Activated CD4-positive, alpha-beta T cell treated with anti-CD3 and anti-CD28 coated beads for 24 hours (primary cell): ENCODE measurements at regions not wholly inside any gene's neighbourhood (a gene's known extent, or its start where the extent isn't known, plus 50 kb on each side); places are given as distances from the start of the nearest gene placed in this dataset.

Source experiments
- DNase-seq, 2 donors: peaks; one replicate each; pipeline ENCODE4 v3.0.0-alpha.2; 2020; ENCODE audit warnings: low read depth in 2 of 2

DNA sequence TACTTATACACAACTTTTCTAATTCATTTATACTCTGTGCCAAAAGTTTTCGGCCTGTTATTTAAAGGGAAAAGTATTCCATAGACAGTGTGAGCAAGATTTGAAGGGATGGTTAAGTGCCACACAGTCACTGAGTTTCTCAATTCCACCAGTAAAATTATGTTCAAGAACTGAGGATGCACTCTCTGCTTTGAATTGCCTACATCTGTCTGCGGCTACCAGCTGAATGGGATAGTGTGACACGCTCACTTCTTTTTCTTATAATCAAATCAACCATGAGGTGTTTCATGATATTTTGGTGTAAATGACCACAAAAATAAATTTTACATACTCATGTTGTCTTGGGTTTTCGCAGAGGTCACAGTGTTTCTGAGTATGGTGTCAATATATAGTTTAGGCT, 218.4 kb upstream of the TMEM161B start:
- DNase-seq, result no peak

DNA sequence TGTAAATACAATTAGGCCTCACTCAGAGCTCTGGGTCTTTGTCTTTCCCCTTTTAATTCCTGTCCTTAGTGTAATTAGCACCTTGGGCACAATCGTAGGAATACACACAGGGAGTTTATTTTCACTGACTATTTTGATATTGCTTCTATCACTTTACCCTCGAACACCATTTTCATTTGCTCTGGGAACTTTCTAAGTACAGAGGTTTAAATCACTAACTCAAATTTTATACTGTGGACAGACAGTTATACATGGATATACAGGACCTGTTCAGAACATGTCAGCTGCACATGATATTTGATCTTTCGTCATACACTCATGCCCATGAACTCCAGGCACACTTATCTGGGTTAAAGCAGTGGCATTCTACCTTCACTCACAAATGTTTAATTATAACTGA, 217.8 kb upstream of the TMEM161B start:
- no peak for DNase-seq

DNA sequence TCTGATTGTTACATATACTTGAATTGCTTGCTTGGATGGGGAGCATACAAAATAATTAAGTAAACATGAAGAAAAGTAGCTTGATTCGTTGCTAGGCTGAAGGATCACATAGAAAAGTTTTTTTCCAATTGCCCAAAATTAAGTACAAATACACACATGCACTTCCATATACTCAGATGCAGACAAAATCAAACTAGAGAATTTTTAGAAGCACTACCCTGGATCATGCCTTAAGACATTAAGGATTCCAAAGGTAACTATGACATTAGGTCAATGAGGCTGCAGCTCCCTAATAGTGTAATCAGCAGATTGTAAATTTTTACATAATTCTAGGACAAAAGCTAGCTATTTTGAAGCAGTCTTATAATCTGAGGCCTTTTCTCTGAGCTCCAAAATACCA, 216.9 kb upstream of the TMEM161B start:
- DNase-seq, result no peak

DNA sequence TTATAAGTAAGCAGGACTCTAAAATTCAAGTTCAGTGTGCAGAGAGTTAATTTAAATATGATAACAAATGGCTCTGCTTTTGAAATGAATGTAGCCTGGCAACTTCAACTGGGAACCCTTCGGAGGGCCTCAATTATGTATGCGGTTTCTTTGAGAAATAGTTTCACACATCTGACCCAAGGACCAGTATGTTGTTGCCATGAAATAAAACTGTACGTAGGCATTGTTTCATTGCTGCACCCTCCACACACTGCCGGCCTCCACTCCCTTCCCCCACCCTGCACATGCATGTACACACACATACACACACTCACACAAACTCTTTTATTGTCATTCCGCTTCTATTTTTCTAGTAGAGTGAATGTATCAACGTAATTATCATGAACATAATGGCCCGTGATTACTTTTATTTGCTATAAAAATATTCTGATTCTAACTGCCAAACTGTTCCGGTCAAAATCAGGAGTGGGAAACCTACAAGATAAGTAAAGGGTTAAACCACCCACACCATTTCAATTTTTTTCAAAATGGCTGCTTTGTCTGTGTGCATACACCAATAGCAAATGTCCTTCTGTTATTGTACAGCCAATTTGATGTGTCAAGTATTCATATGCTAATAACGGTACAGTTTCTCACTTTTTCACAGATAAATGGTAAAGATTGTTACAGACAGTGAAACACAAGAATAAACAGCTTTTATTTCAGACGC, 215.5 kb upstream of the TMEM161B start:
- DNase-seq, result no peak

DNA sequence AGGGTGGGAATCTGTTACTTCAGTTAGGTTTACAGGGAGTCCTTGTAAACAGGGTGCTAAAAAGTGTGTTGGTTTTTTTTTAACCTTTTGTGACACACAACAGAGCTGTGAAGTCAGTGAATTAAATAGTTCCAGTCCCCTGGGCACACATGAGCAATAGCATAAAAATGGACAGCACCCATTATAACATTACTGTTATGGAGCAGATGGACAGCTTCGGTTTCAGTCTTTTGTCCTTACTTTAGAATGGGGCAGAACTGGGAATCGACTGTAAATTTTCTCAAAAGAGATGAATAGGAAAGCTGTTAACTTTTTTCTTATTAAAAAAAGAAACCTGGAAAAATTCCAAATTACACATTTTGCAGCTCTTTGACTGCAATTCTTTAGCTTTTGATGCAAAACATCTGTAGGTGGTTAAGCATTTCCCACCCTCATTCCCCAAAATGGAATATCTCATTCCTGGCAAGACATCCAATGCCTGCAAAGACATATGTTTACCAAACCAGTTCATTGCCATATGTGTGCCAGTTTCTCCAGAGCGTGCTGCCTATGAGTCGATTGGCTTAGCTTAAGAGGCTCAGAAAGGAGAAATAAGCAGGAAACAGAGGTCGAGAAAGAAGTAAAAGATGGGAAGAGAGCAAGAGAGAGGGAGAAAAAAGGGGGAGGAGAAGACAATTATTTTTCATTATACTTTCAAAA, 212.3 kb upstream of the TMEM161B start:
- no peak for DNase-seq

DNA sequence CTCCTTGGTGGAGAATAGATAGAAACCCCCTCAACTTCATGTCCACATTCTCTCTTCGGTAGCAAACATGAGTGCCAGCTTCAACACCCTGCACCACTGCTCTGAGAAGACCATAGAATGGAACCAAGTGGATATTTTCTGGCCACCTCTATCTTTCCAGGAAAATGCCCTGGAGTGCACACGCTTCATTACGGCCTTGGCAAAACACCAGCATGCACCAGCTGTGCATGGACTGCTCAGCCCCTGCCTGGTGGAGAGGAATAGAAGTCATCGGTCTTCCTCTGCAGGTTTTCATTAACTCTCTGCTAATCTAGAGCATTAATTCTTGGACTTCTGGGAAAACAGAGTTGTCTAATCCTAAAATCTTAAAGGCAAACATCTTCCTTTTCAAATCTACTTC, 211.6 kb upstream of the TMEM161B start:
- no peak for DNase-seq

DNA sequence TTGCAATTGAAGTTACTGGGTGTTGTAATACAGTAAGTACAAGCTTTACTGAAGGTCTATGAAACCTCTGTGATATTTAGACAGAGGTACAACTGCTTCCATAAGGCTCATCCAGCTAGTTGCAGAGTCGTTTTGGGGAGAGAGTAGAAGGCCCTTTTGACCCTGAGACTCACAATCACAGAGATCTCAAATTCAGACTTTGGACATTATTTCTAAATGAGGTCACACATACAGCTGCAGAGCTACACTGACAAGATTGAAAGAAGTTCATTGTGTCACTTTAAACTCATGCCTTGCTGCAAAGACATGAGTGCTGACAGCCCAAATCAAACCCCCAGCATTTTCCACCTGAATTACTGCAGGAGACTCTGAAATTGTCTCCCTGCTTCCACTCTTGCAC, 205.9 kb upstream of the TMEM161B start:
- DNase-seq, result no peak

DNA sequence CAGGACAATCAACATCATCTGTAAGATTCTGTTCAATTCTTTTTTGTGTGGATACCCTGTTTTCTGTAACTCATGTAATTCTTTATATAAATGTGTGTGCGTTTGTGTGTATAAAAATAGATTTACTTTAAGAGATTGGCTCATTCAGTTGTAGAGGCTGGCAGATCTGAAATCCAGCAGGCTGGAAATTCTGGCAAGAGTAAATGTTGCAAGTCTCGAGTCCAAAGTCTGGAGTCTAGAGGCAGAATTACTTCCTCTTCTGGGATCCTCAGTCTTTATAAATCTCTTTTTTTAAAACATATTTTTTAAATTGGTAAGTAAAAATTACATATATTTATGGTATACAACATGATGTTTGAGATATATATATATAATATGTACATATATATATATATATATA, 202.1 kb upstream of the TMEM161B start:
- no peak for DNase-seq

DNA sequence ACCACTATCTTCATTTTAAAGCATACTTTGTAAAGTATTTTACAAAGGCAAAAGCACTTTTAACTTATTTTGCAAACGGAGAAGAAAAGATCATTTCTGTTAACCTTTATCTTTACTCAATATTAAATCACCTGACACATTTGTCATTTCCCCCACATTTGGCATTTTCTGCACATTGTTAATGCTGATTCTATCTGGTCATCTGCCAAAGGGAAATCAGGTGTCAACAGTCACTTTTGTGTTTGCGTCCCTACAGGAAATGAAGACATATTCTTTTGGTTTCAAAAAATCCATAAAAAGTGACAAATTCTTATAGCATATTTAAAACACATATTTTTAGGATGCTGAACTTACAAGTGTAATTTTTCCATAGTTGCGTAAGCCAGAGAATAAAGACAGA, 191.3 kb upstream of the TMEM161B start:
- no peak for DNase-seq

DNA sequence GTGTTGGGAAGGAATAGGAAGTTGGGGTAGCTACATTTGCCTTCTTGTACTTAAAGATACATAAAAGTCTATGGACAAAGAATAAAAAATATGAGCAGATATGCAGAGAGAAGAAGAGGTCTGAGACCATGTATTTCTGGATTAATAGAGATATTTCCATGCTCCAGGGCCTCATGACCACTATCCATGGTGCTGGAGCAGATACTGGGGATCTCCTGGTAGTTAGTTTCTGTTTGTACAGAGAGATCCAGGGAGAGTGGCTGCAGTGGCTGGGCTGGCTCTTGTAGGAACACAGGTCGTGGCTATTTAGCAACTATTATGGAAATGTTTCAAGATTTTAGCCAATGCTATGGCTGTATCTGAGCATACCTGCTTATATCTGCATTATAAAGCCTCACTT, 184.2 kb upstream of the TMEM161B start:
- DNase-seq, result no peak

DNA sequence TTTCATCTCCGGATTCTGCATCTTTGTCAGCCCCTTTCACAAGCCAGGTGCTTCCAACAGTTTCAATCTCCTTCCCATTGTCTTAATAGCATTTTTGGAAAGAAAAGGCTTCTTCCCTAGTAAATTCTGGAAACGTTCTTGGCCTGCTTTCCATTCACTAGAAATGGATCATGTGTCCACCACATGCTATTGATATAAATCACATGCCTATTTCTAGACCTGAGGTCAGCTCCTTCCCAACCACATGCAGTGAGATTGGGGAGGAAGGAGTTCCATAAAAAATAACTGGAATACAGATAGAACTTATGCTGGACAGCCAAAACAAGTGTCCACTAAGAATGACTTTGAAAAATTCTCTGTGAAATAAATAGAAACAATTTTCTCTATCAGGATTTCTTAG, 181.6 kb upstream of the TMEM161B start:
- no peak for DNase-seq

DNA sequence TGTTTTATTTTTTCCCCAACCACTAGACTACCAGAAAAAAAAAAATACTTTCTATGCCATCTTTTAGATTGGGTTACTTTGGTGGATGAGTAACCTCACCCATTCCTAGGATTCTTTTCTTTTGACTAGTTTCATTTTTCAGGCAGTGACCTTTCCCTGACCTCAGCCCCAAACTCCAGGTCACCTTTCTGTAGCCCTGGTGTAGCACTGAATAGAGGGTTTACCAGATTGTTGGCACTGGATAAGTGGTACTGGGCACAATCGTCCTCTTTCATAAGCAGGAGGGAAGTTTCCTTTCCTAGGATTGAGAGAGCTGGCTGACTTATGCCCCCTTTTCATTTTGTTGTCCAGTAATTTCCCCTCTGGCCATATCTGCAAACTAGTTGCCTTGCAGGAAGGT, 169.4 kb upstream of the TMEM161B start:
- DNase-seq, result no peak

DNA sequence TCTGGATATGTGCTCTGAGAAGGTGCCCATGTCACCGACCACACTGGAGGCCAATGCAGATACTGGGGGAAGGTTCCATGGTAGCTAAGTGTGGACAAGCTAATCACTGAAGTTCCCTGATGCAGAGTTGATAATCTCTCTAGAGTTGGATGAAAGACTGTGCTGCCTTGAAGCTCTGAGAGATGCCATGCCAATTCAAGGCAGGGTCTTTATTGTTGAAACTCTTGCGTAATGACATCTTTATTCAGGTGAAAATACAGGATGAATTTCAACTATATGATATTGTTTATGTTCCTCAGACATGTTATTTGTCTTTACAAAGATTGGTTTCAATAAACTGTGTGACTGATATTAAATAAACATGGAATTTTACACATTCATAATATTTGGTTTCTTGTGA, 167.6 kb upstream of the TMEM161B start:
- DNase-seq, result no peak

DNA sequence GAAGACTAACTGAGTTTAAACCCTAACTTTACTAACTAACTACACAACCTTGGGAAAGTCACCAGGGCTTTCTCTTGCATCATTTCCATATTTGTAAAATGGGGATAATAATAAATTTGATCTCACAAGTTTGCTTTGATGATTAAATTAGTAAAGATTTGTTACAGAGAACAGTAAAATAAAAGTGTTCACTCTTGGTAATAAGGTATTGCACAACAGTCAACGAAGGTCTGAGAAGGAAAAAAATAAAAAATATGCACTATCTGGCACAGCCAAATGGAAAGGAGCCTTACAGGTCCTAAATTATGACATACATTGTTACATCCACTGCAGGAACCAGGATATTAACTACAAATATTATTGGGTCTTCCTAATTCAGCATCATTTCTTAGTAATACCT, 160.0 kb upstream of the TMEM161B start:
- no peak for DNase-seq

DNA sequence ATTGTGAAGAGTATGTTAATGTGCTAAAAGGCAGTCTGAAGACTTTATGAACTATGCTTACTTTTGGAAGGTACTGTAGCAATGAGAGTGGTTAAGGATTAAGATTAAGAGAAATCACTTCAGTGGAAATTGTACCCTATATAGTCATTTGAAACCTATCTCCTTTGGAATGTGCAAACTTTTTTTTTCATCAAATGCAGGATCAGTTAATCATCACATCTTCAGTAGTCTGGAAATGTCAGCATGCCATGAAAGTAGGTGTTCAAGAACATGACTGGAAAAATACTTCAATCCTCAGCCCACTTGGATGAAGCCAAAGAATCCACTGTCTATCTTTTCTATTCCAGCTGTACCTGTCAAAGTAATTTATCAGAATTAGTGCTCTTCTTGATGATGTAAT, 157.8 kb upstream of the TMEM161B start:
- DNase-seq, result no peak

DNA sequence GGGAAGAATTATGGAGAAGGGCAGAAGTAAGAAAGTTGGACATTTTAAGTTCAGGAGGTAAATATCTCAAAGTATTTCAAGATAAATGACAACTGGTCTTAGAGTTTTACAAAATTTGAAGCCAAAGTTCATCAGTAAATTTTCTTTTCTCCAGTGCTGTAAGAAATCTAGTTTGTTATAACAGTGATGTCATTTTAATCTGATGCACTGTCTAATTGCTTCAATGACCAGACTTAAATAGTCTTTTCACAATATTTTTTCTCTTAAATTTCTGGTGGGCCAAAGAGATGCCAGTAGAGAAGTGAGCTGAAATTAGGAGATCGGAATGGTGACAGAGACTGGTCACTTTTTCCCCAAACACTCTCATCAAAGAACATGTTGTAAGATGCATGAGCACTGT, 156.5 kb upstream of the TMEM161B start:
- DNase-seq, result no peak

DNA sequence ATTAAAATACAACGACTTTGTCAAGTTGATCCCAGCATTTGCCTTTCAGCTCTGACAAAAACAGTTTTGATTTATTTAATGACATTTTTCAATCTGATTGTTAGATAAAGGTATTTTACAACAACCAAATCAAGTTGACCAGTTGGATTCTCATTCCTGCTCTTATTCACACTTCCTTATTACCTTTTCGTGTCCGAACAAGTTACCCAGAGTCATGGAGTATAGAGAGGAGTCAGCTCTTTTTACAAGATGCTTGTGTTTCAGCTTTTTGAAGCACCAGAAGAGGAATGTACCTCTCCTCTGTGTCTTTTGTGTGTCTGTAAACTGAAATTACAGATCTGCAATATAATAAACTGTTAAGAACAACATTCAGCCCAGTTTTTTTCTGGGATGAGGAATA, 151.3 kb upstream of the TMEM161B start:
- no peak for DNase-seq

DNA sequence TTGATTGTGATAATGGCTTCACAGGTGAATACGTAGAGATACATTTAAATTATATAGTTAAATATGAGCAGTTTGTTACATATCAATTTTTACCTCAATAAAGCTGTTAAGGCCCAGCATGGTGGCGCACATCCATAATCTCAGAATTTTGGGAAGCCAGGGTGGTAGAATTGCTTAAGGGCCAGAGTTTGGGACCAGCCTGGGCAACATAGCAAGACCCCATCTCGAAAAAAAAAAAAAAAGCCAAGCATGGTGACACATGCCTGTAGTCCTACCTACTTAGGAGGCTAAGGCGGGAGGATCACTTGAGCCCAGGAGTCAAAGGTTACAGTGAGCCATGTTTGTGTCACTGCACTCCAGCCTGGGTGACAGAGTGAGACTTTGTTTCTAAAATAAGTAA, 138.7 kb upstream of the TMEM161B start:
- DNase-seq, result no peak

DNA sequence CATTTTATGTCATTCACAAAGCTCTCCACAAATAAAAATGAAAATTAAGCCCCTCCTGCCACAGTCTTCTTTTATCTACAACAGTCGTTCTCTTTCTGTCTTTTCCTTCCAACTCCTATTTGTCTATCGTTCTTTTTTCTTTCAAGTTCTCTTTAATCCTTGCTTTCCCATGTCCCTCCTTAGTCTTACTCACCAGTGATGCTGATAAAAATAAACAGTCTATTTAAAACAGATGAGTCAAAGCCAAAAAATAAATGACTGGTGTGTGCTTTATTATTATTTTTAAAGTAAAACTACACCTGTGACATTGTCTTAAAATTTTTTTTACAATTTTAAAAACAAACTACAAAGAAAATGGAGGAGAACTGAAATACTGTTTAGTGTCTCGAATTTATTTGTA, 137.1 kb upstream of the TMEM161B start:
- no peak for DNase-seq

DNA sequence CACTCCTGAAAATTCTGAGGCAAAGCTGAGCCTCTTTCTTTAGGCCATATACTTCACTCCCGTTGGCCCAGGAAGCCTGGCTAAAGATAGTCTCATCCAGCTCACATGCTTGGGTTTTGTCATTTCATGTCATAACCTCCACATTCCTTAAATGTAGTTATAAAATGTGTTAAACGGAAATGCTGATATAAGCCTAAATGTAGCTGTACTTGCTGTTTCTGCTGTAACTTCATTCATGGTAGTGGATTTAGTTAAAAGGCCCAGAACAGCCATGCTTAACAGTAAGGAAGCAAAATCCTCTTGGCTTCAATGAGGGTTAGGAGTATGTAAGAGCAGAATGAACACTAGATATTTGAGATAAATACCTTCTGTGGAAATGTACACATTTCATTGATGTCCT, 135.8 kb upstream of the TMEM161B start:
- DNase-seq, result no peak

DNA sequence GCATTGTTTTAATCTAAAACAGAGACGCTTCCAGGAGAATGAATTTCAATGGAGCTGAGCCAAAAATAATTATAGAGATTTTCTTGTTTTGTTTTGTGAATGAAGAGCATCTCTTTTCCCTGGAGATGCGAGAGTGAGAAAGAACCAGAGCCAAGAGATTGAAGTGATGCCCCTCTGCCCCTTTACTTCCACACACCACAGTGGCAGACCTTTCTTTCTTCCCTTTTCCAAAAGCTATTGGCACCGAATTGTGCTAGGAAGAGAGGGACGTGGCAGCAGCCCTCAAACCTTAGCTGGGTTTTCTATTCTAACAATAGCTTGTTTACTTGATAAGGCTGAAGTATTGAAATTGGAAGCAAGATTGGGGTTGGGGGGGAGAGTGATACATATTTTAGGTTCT, 133.0 kb upstream of the TMEM161B start:
- no peak for DNase-seq

DNA sequence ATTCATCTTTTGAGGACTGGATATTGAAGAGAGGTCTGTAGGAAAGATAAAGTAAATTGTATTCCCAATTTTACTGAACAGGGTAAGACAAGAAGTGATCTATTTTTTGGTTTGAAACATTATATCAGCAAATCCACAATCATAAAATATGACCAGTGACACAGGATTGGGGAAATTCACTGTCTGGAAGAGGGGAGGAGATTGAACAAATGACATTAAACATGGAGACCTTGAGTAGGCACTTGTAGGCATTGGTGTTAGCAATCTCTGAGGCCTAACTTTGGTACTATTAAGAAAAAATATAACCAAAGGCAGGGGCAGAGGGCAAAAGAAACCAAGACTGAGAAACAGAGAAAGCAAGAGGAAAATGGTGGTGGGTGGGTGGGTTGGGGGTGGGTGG, 132.6 kb upstream of the TMEM161B start:
- no peak for DNase-seq

DNA sequence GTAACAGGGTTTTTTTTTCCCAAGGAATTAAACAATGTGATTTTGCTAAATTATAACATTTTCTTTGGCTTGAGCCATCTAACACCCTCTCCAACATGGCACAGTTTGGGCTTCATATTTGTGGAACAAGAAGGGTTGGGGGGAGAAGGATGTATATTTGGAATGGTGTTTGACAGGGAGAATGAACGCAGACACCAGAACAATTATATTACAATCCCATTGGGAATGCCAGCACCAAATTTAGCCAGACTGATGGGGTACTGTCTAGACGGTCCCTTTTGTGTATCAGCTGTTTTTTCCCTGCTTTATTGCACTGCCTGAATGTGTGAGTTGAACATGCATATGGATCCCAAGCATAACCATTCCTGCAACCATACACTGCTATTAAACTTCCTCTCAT, 130.9 kb upstream of the TMEM161B start:
- no peak for DNase-seq

DNA sequence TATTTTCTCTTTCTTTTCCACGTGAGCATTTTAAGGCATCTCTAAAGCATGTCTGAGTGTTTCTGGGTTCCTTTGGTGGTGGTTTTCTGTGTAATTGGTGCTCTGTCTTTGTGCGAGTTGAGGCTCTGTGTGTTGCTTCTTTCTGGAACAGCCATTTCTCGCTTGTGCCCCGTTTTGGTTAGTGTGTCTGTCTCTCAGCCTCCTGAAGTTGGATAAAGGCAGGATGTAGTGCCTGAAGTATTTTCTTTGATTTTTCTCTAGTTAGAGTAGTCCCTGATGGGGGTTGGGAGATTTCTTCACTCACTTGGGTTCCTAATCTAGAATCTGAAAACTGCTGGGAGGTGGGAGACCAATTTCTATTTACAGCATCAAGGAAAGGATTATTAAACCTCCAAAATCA, 129.7 kb upstream of the TMEM161B start:
- no peak for DNase-seq
